GM06990 (cell line): ENCODE measurements at regions not wholly inside any gene's neighbourhood (a gene's known extent, or its start where the extent isn't known, plus 50 kb on each side); places are given as distances from the start of the nearest gene placed in this dataset.

ENCODE experiments used
- DNase-seq: peaks from one replicate; pipeline ENCODE4 v3.0.0-alpha.2; 2011; ENCODE audit not compliant: insufficient read length; ENCODE audit errors: extremely low read depth
- H3K27me3 ChIP-seq: replicated peaks from 2 replicates; pipeline ENCODE4 v1.6.0; 2011; ENCODE audit warnings: low read length; ENCODE audit not compliant: control insufficient read depth, insufficient read depth
- H3K36me3 ChIP-seq: 2 replicates; pipeline ENCODE4 v1.5.1; 2011; ENCODE audit warnings: low read length; ENCODE audit not compliant: control insufficient read depth, insufficient read depth
- H3K4me3 ChIP-seq: replicated peaks from 2 replicates; pipeline ENCODE4 v1.5.1; 2011; ENCODE audit warnings: low read depth, mild to moderate bottlenecking, control low read depth, low read length
- TF ChIP-seq, protein P1 (sequence below): IDR thresholded peaks from 2 replicates; pipeline ENCODE4 v1.5.1; 2011; ENCODE audit warnings: low read length, control low read depth, mild to moderate bottlenecking, inconsistent platforms; ENCODE audit not compliant: insufficient read depth, poor library complexity, severe bottlenecking

GRCh38 chr2:237154884-237155851 lies 69.5 kb downstream of the COPS8 start:
- H3K4me3 ChIP-seq, result no peak overlapping the region
- peak; percentile 42 for DNase-seq
- TF ChIP-seq, protein P1, sequence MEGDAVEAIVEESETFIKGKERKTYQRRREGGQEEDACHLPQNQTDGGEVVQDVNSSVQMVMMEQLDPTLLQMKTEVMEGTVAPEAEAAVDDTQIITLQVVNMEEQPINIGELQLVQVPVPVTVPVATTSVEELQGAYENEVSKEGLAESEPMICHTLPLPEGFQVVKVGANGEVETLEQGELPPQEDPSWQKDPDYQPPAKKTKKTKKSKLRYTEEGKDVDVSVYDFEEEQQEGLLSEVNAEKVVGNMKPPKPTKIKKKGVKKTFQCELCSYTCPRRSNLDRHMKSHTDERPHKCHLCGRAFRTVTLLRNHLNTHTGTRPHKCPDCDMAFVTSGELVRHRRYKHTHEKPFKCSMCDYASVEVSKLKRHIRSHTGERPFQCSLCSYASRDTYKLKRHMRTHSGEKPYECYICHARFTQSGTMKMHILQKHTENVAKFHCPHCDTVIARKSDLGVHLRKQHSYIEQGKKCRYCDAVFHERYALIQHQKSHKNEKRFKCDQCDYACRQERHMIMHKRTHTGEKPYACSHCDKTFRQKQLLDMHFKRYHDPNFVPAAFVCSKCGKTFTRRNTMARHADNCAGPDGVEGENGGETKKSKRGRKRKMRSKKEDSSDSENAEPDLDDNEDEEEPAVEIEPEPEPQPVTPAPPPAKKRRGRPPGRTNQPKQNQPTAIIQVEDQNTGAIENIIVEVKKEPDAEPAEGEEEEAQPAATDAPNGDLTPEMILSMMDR, result no peak
- no peaks in the 10 kb centered on the region for H3K27me3 ChIP-seq
- no peaks in the 10 kb centered on the region for H3K36me3 ChIP-seq

DNA sequence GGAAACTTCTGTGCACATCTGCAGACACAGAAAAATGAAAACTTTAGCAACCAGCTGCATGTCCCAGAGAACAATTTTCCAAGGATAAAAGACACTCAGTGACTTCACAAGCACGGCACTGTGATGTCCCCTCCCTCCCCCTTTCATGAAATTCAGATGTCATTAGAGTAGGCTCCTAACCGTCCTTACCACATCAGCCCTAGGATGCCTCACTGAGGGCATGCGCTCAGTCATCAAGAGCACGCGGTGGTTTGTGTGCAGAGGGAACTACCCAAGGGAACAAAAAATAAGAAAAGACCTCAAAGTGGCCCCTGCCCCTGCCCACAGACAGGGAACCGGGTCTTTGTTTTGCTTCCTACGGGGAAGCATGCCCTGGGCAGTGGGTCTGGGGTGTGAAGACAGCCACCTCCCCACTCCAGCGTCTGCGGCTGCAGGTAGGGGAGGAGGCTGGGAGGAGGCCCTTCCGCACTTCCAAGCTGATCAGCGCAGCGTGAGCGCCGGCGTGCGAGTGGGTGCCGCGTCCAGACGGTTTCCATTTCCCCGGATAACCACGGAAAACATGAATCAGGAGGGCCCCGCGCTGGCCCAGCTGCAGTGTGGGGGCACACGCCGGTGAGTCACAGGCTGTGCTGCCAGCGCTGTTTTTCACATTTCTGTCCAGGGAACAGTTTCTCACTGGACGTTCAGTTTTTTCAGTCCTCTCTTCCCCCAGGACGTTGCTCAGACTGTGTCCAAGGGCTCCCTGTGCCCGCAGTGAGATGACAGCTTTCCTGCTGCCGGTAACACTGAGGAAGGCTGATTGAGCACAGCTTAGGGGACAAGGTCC lies 70.6 kb downstream of the COPS8 start:
- DNase-seq, result no peak
- Histone ChIP-seq H3K4me3 (no peak overlapping the region), H3K36me3 (no peaks in the 10 kb centered on the region), H3K27me3 (no peaks in the 10 kb centered on the region)
- TF ChIP-seq, protein P1, result no peak

DNA sequence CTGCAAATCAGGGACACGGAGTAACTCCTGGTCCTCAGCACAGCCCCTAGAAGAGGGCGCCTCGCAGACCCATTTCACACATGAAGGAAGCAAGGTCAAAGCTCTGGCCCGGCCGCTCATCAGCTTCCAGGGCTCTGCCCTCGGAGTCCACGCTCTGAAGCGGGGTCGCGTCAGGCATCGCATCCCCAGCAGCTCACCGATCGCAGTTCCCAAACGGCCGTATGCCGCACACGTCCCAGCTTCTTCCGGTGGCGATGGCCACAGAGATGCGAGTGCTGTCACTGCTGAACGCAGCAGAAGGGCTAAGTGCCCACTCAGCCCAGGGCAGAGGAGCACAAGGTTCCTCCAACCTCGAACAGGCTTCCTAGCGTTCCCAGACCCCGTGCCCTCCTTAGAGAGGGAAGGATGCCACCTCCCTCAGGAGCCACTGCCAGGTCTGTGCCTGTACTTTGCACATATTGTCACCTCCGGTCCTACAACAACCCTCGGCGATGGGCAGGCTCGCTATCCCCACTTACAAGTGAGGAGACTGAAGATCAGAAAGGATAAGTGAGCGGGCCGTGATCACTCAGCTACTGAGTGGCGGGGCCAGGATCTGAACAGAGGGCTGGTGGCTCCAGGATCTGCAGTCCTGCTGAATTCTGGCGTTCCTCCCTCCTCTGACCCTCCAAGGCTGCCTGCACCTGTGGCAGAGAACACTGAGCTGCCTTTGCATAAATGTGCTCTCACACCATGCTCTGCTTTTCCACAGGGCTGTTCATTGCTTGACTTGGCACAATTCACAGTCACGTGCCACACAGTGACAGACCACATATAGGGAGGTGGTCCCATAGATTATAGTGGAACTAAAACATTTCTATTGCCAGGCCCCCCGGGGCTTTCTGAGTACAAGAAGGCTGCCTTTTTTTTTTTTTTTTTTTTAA lies 71.4 kb downstream of the COPS8 start:
- TF ChIP-seq, protein P1, result no peak
- Histone ChIP-seq H3K27me3 (no peaks in the 10 kb centered on the region), H3K4me3 (no peak overlapping the region), H3K36me3 (no peaks in the 10 kb centered on the region)
- DNase-seq, result no peak

GRCh38 chr2:237157780-237158102 lies 72.1 kb downstream of the COPS8 start:
- TF ChIP-seq, protein P1, result no peak
- no peaks in the 10 kb centered on the region for H3K27me3 ChIP-seq
- no peak for DNase-seq
- no peaks in the 10 kb centered on the region for H3K36me3 ChIP-seq
- no peak overlapping the region for H3K4me3 ChIP-seq

- H3K36me3 ChIP-seq, result no peaks in the 10 kb centered on the region
- H3K4me3 ChIP-seq, result no peak overlapping the region
- no peaks in the 10 kb centered on the region for H3K27me3 ChIP-seq
- TF ChIP-seq, protein P1, result no peak
- DNase-seq, result no peak
These were observed 72.5 kb downstream of the COPS8 start for GRCh38 chr2:237158194-237158593.
